Prostate gland (tissue), 2 donors: ENCODE measurements at regions not wholly inside any gene's neighbourhood (a gene's known extent, or its start where the extent isn't known, plus 50 kb on each side); places are given as distances from the start of the nearest gene placed in this dataset.

Experiments
- CTCF ChIP-seq, 4 experiments: fragments of 200-600 bp in 2 of 4; fragments of 450-650 bp in 2 of 4; sonication (generic) in 2 of 4; IDR thresholded peaks; 1 replicate in 3 of 4; 2 replicates in 1 of 4; pipeline ENCODE4 v1.5.1; 2016 to 2019; ENCODE audit warnings: antibody characterized with exemption in 4 of 4, mild to moderate bottlenecking in 2 of 4, moderate library complexity in 2 of 4
- POLR2A ChIP-seq: fragments of 450-650 bp; IDR thresholded peaks from one replicate; pipeline ENCODE4 v1.6.1; 2016; ENCODE audit warnings: antibody characterized with exemption, mild to moderate bottlenecking

- TF ChIP-seq CTCF (IDR thresholded peaks at IDR 0.05) (no peak), POLR2A (no peak)
These were observed 62.7 kb upstream of the GGTA1 start for GRCh38 chr9:121562301-121562700.
